ENCODE measurements at regions not wholly inside any gene's neighbourhood (a gene's known extent, or its start where the extent isn't known, plus 50 kb on each side); places are given as distances from the start of the nearest gene placed in this dataset.
A peak's percentile ranks its signal among the peaks of the same experiment; 100 is the strongest.

GRCh38 chr2:63663013-63663864, 74.5 kb downstream of the MDH1 start:
- no peak for DNase-seq
- 68 to 79% methylated on average over 3 of the region's 3 CpGs for WGBS, 2 donors
- no peak overlapping the region for H3K27ac ChIP-seq
- TF ChIP-seq POLR2A (IDR thresholded peaks at IDR 0.05): no peak
- no peak for TF ChIP-seq CTCF (IDR thresholded peaks at IDR 0.05)
- H3K27me3 ChIP-seq: no peaks in the 10 kb centered on the region
- H3K9me3 ChIP-seq: no peaks in the 10 kb centered on the region
- H3K36me3 ChIP-seq: no peaks in the 10 kb centered on the region
- no peak overlapping the region for H3K4me3 ChIP-seq
- H3K4me1 ChIP-seq: peaks cover 0 to 22% (median 10%) of the 10 kb centered on the region in 3 donors
- intact Hi-C loops (cut with DNase I): no loop called here

- no peaks in the 10 kb centered on the region for H3K36me3 ChIP-seq
- H3K9me3 ChIP-seq: no peaks in the 10 kb centered on the region
- H3K27me3 ChIP-seq: no peaks in the 10 kb centered on the region
- no peak for DNase-seq
- intact Hi-C loops (cut with DNase I): no loop called here
- no peak overlapping the region for H3K4me3 ChIP-seq
- peaks cover 0 to 26% (median 10%) of the 10 kb centered on the region in 3 donors for H3K4me1 ChIP-seq
- no peak for TF ChIP-seq POLR2A (IDR thresholded peaks at IDR 0.05)
- TF ChIP-seq CTCF (IDR thresholded peaks at IDR 0.05): no peak
- 45 to 64% methylated on average over 2 of the region's 2 CpGs for WGBS, 2 donors
- H3K27ac ChIP-seq: no peak overlapping the region
Observed at GRCh38 chr2:63665091-63665490, 76.3 kb downstream of the MDH1 start.

GRCh38 chr2:63665846-63666475, 77.2 kb downstream of the MDH1 start:
- TF ChIP-seq POLR2A (IDR thresholded peaks at IDR 0.05) (no peak), CTCF (IDR thresholded peaks at IDR 0.05) (no peak)

GRCh38 chr2:63667132-63667700, 78.5 kb downstream of the MDH1 start:
- Histone ChIP-seq H3K4me3 (no peak overlapping the region), H3K9me3 (no peaks in the 10 kb centered on the region), H3K4me1 (peaks cover 0 to 26% (median 10%) of the 10 kb centered on the region in 3 donors), H3K27ac (peak overlapping the region in 2 of 4 donors; percentile 7 to 18), H3K27me3 (no peaks in the 10 kb centered on the region), H3K36me3 (no peaks in the 10 kb centered on the region)
- intact Hi-C loops (cut with DNase I): no loop called here
- no peak for DNase-seq
- no peak for TF ChIP-seq POLR2A (IDR thresholded peaks at IDR 0.05)
- peak in 2 of 6 experiments; percentile 24 to 27 for TF ChIP-seq CTCF (IDR thresholded peaks at IDR 0.05)
- 38 to 54% methylated on average over 3 of the region's 3 CpGs for WGBS, 2 donors

More at GRCh38 chr2:63665846-63666475, 77.2 kb downstream of the MDH1 start:
- intact Hi-C loops (cut with DNase I): no loop called here
- no peaks in the 10 kb centered on the region for H3K27me3 ChIP-seq
- H3K9me3 ChIP-seq: no peaks in the 10 kb centered on the region
- 49 to 55% methylated on average over 2 of the region's 2 CpGs for WGBS, 2 donors
- H3K4me1 ChIP-seq: peaks cover 0 to 26% (median 10%) of the 10 kb centered on the region in 3 donors
- H3K36me3 ChIP-seq: no peaks in the 10 kb centered on the region
- no peak overlapping the region for H3K27ac ChIP-seq
- no peak overlapping the region for H3K4me3 ChIP-seq
- DNase-seq: no peak

- H3K36me3 ChIP-seq: no peaks in the 10 kb centered on the region
- no peak for TF ChIP-seq POLR2A (IDR thresholded peaks at IDR 0.05)
- TF ChIP-seq CTCF (IDR thresholded peaks at IDR 0.05): no peak
- 33% methylated on average over 1 of the region's 1 CpG; no CpG with 5 or more reads in 1 of the 2 donors for WGBS, 2 donors
- no peaks in the 10 kb centered on the region for H3K9me3 ChIP-seq
- H3K27me3 ChIP-seq: no peaks in the 10 kb centered on the region
- no peak overlapping the region for H3K4me3 ChIP-seq
- intact Hi-C loops (cut with DNase I): no loop called here
- peak overlapping the region in 2 of 4 donors; percentile 7 to 18 for H3K27ac ChIP-seq
- DNase-seq: no peak
- H3K4me1 ChIP-seq: peaks cover 0 to 26% (median 10%) of the 10 kb centered on the region in 3 donors
Observed at GRCh38 chr2:63668000-63668399, 79.2 kb downstream of the MDH1 start.

Measured in esophagus squamous epithelium (tissue), 5 donors.